Adrenal gland (tissue), 9 donors: ENCODE measurements at regions not wholly inside any gene's neighbourhood (a gene's known extent, or its start where the extent isn't known, plus 50 kb on each side); places are given as distances from the start of the nearest gene placed in this dataset.

ENCODE experiments used
- DNase-seq, 7 donors: peaks; one replicate each; pipeline ENCODE4 v3.0.0-alpha.2; 2019 to 2020
- H3K27ac ChIP-seq, 5 donors: fragments of 200-600 bp; sonication (generic) in 4 of 5; 1 replicate in 3 of 5; 2 replicates in 2 of 5; pipeline versions ENCODE4 v1.5.1 to v1.8.0; 2016 to 2020; ENCODE audit warnings: mild to moderate bottlenecking in 1 of 5
- H3K27me3 ChIP-seq: fragments of 200-600 bp; 2 replicates; pipeline ENCODE4 v1.8.0; 2021
- H3K36me3 ChIP-seq, 2 donors: fragments of 200-600 bp; replicated peaks in 1 of 2; 1 replicate in 1 of 2; 2 replicates in 1 of 2; pipeline versions ENCODE4 v1.5.1 to v1.8.0; 2018 to 2022
- H3K4me1 ChIP-seq, 2 donors: fragments of 200-600 bp; replicated peaks in 1 of 2; 1 replicate in 1 of 2; 2 replicates in 1 of 2; pipeline versions ENCODE4 v1.5.1 to v1.8.0; 2018 to 2021
- H3K4me3 ChIP-seq, 4 donors: fragments of 200-600 bp; sonication (generic) in 3 of 4; one replicate each; pipeline ENCODE4 v1.5.1; 2016 to 2018
- H3K9me3 ChIP-seq, 3 donors: fragments of 200-600 bp; sonication (generic) in 1 of 3; replicated peaks in 1 of 3; 1 replicate in 2 of 3; 2 replicates in 1 of 3; pipeline versions ENCODE4 v1.5.1 to v1.8.0; 2016 to 2021
- POLR2A ChIP-seq, 2 donors: fragments of 450-650 bp; IDR thresholded peaks; one replicate each; pipeline ENCODE4 v1.6.1; 2017; ENCODE audit warnings: antibody characterized with exemption in 2 of 2, mild to moderate bottlenecking in 2 of 2, moderate library complexity in 1 of 2
- WGBS, 4 donors: extraction: QIAGEN DNeasy Blood & Tissue Kit in 2 of 4; methylation state at CpG; one replicate each; pipeline versions ENCODE4 v1.1.5 to v1.1.7; 2013 to 2017; 5-methylcytosine and 5-hydroxymethylcytosine counted together
- intact Hi-C, 2 donors: fragments of 100-400 bp; cut with DNase I; formaldehyde crosslinking; loops; one replicate each; pipeline versions ENCODE4 v1.14.1 to v1.15.0; 2022 to 2023
- TF ChIP-seq, protein P1 (sequence below), 6 experiments: fragments of 450-650 bp in 4 of 6; fragments of 200-600 bp in 2 of 6; sonication (generic) in 1 of 6; IDR thresholded peaks; 1 replicate in 5 of 6; 2 replicates in 1 of 6; pipeline versions ENCODE4 v1.5.1 to v1.8.0; 2016 to 2021; ENCODE audit warnings: antibody characterized with exemption in 6 of 6, mild to moderate bottlenecking in 2 of 6, moderate library complexity in 1 of 6
- donor health status: healthy with polysubstance abuse.
- donor health status: Bipolar disorder and iron deficiency.
- donor health status: DM: yes; HTN: yes; CAD: no.
- donor health status: DM: no; HTN: no; CAD: no.
- donor health status: DM: no; HTN: no; CAD: no.

DNA sequence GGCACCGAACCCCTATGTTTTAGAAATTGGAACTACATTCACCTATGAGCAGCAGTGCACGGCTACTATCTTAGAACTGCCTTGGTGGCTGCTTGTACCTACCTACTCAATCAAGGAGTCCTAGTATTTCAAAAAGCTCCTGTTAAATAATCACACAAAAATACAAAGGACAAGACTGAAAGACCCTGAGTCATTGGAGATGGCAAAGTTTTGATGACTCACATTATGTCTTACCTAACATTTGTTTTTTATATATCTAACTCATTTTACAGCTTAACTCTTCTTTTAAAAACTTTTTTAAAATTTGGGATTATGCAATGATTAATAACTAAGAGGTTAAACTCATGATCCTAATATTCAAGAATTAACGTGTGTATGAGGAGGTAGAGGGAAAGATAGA lies 1206.0 kb upstream of the TMPRSS15 start:
- no peak overlapping the region for H3K27ac ChIP-seq
- no peaks in the 10 kb centered on the region for H3K36me3 ChIP-seq
- DNase-seq: no peak
- no peaks in the 10 kb centered on the region for H3K27me3 ChIP-seq
- no peak overlapping the region for H3K4me3 ChIP-seq
- 65 to 80% (median 67%) methylated on average over 3 of the region's 3 CpGs for WGBS, 4 donors
- TF ChIP-seq POLR2A (IDR thresholded peaks at IDR 0.05): no peak
- TF ChIP-seq, protein P1, sequence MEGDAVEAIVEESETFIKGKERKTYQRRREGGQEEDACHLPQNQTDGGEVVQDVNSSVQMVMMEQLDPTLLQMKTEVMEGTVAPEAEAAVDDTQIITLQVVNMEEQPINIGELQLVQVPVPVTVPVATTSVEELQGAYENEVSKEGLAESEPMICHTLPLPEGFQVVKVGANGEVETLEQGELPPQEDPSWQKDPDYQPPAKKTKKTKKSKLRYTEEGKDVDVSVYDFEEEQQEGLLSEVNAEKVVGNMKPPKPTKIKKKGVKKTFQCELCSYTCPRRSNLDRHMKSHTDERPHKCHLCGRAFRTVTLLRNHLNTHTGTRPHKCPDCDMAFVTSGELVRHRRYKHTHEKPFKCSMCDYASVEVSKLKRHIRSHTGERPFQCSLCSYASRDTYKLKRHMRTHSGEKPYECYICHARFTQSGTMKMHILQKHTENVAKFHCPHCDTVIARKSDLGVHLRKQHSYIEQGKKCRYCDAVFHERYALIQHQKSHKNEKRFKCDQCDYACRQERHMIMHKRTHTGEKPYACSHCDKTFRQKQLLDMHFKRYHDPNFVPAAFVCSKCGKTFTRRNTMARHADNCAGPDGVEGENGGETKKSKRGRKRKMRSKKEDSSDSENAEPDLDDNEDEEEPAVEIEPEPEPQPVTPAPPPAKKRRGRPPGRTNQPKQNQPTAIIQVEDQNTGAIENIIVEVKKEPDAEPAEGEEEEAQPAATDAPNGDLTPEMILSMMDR (IDR thresholded peaks at IDR 0.05): no peak
- no peaks in the 10 kb centered on the region for H3K9me3 ChIP-seq
- intact Hi-C loops: no loop called here
- peaks cover 0 to 5% of the 10 kb centered on the region in 2 donors for H3K4me1 ChIP-seq

DNA sequence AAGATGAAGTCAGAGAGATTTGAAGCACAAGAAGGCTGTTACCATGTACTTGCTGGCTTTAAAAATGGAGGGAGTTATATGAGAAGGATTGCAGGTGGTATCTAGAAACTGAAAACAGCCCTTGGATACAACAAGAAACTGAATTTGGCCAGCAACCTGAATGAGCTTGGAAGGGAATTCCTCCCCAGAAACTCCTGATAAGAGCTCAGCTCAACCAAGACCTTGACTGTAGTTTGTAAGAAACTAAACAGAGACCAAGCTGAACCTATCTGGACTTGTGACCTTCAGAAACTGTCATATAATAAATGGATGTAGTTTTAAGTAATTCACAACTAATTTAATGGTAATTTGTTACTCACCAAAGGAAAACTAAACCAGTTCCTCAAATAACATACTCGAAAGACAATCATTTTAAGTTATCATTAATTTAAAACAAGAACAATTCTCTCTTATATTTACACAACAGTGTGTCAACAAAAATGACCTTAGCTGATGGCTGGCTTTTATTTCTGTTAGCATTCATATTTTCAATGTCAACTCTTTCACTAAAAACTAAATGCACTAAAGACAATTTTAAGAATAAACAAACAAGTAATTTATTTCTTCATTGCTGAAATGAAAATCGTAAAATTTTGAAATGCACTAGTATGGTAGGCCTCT lies 1218.4 kb upstream of the TMPRSS15 start:
- DNase-seq: no peak
- peaks cover 0 to 4% of the 10 kb centered on the region in 2 donors for H3K4me1 ChIP-seq
- H3K27ac ChIP-seq: no peak overlapping the region
- H3K4me3 ChIP-seq: no peak overlapping the region
- H3K36me3 ChIP-seq: no peaks in the 10 kb centered on the region
- H3K27me3 ChIP-seq: no peaks in the 10 kb centered on the region
- H3K9me3 ChIP-seq: no peaks in the 10 kb centered on the region
- TF ChIP-seq POLR2A (IDR thresholded peaks at IDR 0.05): no peak
- TF ChIP-seq, protein P1 (IDR thresholded peaks at IDR 0.05): no peak
- intact Hi-C loops: no loop called here
- WGBS, 4 donors: 40 to 61% (median 49%) methylated on average over 2 of the region's 2 CpGs

- Histone ChIP-seq H3K9me3 (no peaks in the 10 kb centered on the region), H3K27me3 (no peaks in the 10 kb centered on the region), H3K36me3 (no peaks in the 10 kb centered on the region), H3K27ac (no peak overlapping the region), H3K4me3 (no peak overlapping the region), H3K4me1 (no peaks in the 10 kb centered on the region)
- DNase-seq: no peak
- intact Hi-C loops: no loop called here
- TF ChIP-seq, protein P1 (IDR thresholded peaks at IDR 0.05): no peak
- TF ChIP-seq POLR2A (IDR thresholded peaks at IDR 0.05): no peak
- WGBS, 4 donors: 88 to 92% (median 91%) methylated on average over 7 of the region's 7 CpGs
These were observed 1237.4 kb upstream of the TMPRSS15 start for GRCh38 chr21:19640964-19641363.

DNA sequence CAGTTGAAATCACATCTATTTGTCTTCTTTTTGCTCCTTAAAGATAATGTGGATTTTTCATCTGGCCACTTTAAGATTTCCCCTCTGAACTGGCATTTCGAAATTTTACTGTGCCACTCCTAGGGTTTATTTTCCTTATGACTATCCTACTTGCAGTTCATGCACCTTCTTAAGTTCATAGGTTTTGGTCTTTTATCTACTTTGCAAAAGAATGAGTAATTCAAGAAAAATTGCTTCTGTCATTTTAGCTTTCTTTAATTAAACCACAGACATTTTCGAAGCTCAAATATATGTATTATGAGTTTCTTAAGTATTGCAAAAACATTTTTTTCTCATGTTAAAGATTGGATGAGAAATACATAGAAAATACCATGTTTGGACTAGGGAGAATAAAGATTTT lies 1244.8 kb upstream of the TMPRSS15 start:
- no peak overlapping the region for H3K4me3 ChIP-seq
- H3K27me3 ChIP-seq: no peaks in the 10 kb centered on the region
- H3K27ac ChIP-seq: no peak overlapping the region
- intact Hi-C loops: no loop called here
- no peaks in the 10 kb centered on the region for H3K36me3 ChIP-seq
- 59 to 72% (median 62%) methylated on average over 2 of the region's 2 CpGs for WGBS, 4 donors
- no peak for TF ChIP-seq POLR2A (IDR thresholded peaks at IDR 0.05)
- TF ChIP-seq, protein P1 (IDR thresholded peaks at IDR 0.05): no peak
- no peaks in the 10 kb centered on the region for H3K4me1 ChIP-seq
- no peaks in the 10 kb centered on the region for H3K9me3 ChIP-seq
- DNase-seq: no peak
